8988T (cell line): ENCODE measurements at regions not wholly inside any gene's neighbourhood (a gene's known extent, or its start where the extent isn't known, plus 50 kb on each side); places are given as distances from the start of the nearest gene placed in this dataset.

Experiments used
- DNase-seq: peaks from one replicate; pipeline ENCODE4 v3.0.0; 2011

GRCh38 chr6:33950891-33951889, 147.4 kb upstream of the MLN start:
- DNase-seq, result peak; percentile 4

DNA sequence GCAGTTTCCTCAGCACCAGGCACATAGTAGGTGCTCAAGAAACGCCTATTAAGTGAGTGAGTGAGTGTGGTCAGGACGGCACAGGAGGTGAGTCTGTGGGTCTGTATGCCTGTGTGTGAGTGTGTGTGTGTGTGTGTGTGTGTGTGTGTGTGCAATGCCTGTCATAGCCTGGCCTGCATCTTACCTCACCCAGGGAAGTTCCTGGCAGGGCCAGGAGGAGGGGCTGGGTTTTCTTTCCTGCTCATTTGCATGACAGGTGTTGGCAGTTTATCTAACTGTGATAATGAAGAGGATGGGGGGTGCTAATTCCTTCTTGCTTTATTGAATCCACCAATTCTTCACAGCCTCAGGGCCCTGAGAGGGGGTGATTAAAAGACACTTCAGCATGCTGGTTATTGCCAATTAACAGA, 146.7 kb upstream of the MLN start:
- DNase-seq, result peak; percentile 7

- peak; percentile 10 for DNase-seq
Measured at GRCh38 chr6:33949877-33950435, 146.2 kb upstream of the MLN start.

- DNase-seq, result no peak
Measured at GRCh38 chr6:33949111-33949510, 145.3 kb upstream of the MLN start.

- DNase-seq, result no peak
Measured at GRCh38 chr6:33947916-33948594, 144.3 kb upstream of the MLN start.

GRCh38 chr6:33947047-33947446, 143.2 kb upstream of the MLN start:
- no peak for DNase-seq

GRCh38 chr6:33945931-33946330, 142.1 kb upstream of the MLN start:
- DNase-seq, result no peak

DNA sequence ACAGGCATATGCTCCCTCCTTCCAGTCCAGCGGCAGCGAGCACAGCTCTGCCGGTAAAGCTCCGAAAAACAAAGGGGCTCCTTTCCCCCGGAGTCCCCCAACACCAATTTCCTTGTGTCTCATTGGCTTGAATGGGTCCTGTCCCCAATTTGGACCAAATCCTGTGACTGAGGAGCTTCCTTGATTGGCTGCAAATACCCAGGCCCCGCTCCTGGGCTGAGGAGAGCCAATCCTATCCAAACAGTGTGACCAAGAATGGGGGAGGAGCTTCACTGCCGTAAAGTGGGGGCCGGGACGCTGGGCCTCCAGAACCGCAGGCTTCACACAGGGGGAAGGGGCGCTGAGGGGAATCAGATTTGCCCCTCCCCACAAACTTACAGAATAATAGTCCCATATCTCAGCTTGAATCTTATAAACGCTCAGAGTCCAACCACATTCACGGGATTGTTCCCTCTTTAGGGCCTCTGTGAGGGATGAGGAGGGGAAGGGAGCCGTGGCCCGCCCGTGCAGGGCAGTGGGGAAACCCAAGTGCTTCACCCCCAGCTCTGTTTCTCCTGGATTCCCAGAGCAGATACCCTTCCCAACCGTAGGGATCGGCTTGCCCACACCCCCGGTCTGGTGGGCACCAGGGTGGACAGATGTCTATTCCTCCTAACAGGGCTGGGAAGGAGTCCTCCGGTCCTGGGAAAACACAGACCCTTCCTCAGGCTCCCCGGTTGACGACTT, 141.0 kb upstream of the MLN start:
- no peak for DNase-seq

GRCh38 chr6:33936886-33937285, 133.1 kb upstream of the MLN start:
- no peak for DNase-seq

GRCh38 chr6:33935439-33936080, 131.8 kb upstream of the MLN start:
- DNase-seq, result no peak

DNA sequence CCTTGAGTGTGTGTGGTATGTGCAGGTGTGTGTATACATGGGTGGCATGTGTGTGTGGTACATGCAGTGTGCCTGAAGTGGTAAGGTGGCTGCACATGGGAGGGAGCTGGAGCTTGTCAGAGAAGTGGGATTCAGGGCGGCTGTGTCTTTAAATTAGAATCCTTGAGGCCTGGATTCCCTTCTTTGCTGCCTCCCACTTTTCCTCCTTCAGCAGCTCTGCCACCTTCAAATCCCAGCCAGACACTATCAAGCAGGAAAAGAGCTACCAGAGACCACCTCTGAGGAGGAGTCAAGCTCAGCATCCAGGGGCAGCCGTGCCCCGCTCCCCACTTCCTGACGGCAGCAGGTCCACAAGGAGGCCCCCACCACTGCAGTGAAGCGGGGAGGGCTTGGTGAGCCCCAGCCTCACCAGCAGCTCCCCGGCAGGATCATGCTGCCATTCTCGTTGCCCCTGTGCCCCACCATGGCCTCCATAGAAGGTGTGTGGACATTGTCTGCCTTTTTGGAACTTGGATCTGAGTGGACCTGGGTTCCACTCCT, 131.0 kb upstream of the MLN start:
- no peak for DNase-seq

GRCh38 chr6:33933101-33933500, 129.3 kb upstream of the MLN start:
- DNase-seq, result no peak

GRCh38 chr6:33931799-33932198, 128.0 kb upstream of the MLN start:
- DNase-seq, result no peak

GRCh38 chr6:33929575-33930288, 125.9 kb upstream of the MLN start:
- no peak for DNase-seq

DNA sequence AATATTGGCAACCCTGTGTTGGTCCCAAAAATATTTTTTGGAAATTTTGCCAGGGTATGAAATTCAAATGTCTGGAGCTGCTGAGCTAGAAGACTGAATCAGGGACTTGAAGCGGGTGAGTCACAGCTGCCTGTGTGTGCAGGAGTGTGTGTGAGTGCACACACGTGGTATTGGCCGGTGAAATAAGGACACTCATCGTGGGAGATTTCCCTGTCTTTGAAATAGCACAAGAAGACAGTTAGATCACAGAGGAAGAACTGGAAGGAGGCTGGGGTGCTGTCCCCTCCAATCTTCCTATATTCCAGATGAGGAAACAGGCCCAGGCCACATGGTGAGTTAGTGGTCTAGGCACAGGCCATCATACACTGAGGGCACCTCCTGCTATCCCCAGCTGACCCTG, 123.8 kb upstream of the MLN start:
- no peak for DNase-seq

DNA sequence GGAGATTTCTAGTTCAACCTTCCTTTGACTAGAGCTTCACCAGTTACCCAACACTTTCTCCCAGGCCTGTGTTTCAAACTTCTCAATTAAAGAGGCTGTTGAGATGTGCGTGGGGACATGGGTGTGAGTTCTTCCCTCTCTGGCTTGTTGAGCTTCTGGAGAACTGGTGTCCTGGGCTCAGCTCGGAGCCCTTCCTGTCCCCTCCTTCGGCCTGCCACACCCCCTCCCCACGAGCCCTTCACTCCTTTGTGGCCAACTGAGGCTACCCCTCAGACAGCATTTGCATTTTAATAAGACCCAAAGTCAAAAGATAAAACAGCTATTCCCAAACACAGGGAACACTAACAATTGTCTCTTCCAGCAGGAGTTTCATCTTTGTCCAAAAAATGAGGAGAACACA, 123.3 kb upstream of the MLN start:
- DNase-seq, result no peak

DNA sequence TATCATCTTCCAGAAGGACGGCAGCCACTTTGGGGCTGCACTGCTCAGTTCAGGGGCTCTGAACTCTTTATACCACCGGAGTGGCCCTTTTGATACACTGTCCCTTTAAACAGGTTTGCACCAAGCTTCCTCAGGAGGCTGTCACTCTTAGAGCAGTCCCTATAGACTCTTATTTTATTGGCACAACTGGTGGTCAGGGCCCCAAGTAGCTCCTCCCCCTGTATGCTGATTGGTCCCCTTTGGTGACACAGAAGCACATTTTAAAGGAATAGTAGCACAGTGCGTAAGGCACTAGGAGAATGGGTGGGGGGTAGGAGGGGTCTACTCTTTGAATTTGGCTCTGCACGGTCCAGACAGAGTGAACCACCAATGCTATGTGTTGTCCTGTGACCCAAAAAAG, 122.6 kb upstream of the MLN start:
- DNase-seq, result no peak

DNA sequence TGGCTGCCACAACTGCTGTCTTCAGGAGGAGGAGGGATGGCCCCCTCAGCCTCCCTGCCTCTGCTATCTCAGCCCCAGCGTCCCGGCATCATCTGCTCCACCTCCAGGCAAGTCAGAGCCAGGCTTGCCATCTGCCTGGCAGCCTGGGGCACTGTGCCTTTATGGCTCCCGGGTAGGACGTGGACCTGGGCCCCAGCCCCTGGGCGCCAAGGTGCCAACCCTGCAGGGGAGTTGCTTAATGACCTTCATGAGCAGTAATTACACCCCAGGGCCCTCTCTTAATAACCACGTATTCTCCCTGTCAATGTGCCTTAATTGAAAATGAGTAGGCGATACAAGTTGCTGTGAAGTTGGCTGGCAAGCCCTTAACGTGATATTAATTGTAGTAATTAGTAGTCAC, 122.1 kb upstream of the MLN start:
- no peak for DNase-seq

GRCh38 chr6:33925210-33925609, 121.4 kb upstream of the MLN start:
- DNase-seq, result no peak

DNA sequence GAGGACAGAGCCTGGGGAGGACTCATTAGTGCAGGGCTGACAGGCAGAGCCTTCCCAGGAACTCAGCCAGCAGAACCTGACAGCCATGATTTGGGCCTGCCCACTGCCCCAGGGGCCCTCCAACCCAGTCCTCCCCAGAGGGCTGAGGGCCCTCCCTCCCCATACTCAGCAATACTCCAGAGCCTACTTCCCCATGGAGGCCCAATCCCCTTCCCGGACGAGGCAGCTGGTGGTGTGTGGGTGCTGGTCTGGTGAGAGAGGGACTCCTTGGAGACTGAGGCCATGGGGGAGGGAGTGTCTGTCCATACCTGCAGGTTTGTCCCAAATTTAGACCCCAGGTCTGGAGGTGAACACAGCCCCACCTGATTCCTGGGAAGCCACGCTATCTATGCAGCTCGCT, 120.9 kb upstream of the MLN start:
- no peak for DNase-seq

GRCh38 chr6:33923857-33924514, 120.2 kb upstream of the MLN start:
- no peak for DNase-seq
